GM12878 (cell line): ENCODE measurements at regions not wholly inside any gene's neighbourhood (a gene's known extent, or its start where the extent isn't known, plus 50 kb on each side); places are given as distances from the start of the nearest gene placed in this dataset.

Experiments used
- ATAC-seq: fragments of 200-7000 bp; cut with Tn5 transposase; 3 replicates; pipeline ENCODE4 v1.9.1; 2020; ENCODE audit warnings: mild to moderate bottlenecking, moderate library complexity
- BruUV-seq: library from RNA; stranded (reverse); fragments of 400-500 nt; replicated peaks from 2 replicates; lab custom pipeline; 2021; lab: Mats Ljungman, UMichigan
- CTCF ChIA-PET: fragments of 300-600 bp; sonication (Branson Sonifier 250); formaldehyde crosslinking; extraction: SDS; loops from one replicate; lab custom pipeline; 2021; ENCODE audit warnings: inconsistent platforms; lab: Yijun Ruan, JAX
- POLR2A ChIA-PET: fragments of 350-600 bp; formaldehyde crosslinking; extraction: SDS; loops from one replicate; lab custom pipeline; 2021; ENCODE audit warnings: inconsistent platforms; lab: Charles Lee
- RAD21 ChIA-PET: fragments of 300-600 bp; sonication (Branson Sonifier 250); formaldehyde crosslinking; loops from one replicate; lab custom pipeline; 2023; ENCODE audit warnings: antibody characterized with exemption; ENCODE audit not compliant: unreplicated experiment; lab: Charles Lee
- SMC1A ChIA-PET: fragments of 300-600 bp; sonication (Branson Sonifier 250); formaldehyde crosslinking; loops from one replicate; lab custom pipeline; 2023; ENCODE audit not compliant: unreplicated experiment, uncharacterized antibody; lab: Charles Lee
- DNase-seq: peaks from one replicate; pipeline ENCODE4 v3.0.0-alpha.2; 2011; ENCODE audit warnings: low read depth, low spot score
- FAIRE-seq: peaks from 3 replicates; lab custom pipeline; 2011; peaks lifted over from hg19 to GRCh38; lab: Jason Lieb, UNC
- H2AFZ ChIP-seq: 2 replicates; pipeline ENCODE4 v1.6.0; 2011; ENCODE audit warnings: low read depth, low read length, control low read depth; ENCODE audit not compliant: control insufficient read depth
- H3K27ac ChIP-seq: 2 replicates; pipeline ENCODE4 v1.5.1; 2011; ENCODE audit warnings: control low read depth; ENCODE audit not compliant: control insufficient read depth, insufficient read depth
- H3K27me3 ChIP-seq, 2 experiments: replicated peaks in 1 of 2; 2 replicates each; pipeline versions ENCODE4 v1.6.0 to v1.6.1; 2011; ENCODE audit warnings: low read length in 1 of 2; ENCODE audit not compliant: control insufficient read depth in 2 of 2, insufficient read depth in 2 of 2
- H3K36me3 ChIP-seq, 2 experiments: 2 replicates each; pipeline ENCODE4 v1.5.1; 2011; ENCODE audit warnings: low read length in 1 of 2; ENCODE audit not compliant: control insufficient read depth in 2 of 2, insufficient read depth in 2 of 2
- H3K4me1 ChIP-seq: 2 replicates; pipeline ENCODE4 v1.6.1; 2011; ENCODE audit warnings: mild to moderate bottlenecking, low read length, moderate library complexity, mixed read lengths; ENCODE audit not compliant: control insufficient read depth, insufficient read depth
- H3K4me2 ChIP-seq: 2 replicates; pipeline ENCODE4 v1.6.0; 2011; ENCODE audit warnings: control low read depth; ENCODE audit not compliant: control insufficient read depth, insufficient read depth
- H3K4me3 ChIP-seq: fragments of 200-600 bp; sonication (generic); 2 replicates; pipeline ENCODE4 v1.5.1; 2016
- H3K79me2 ChIP-seq: 2 replicates; pipeline ENCODE4 v1.6.0; 2011; ENCODE audit warnings: low read length; ENCODE audit not compliant: control insufficient read depth, insufficient read depth
- H3K9ac ChIP-seq: 2 replicates; pipeline ENCODE4 v1.8.0; 2011; ENCODE audit warnings: low read length, control low read depth, mixed read lengths; ENCODE audit not compliant: control insufficient read depth, insufficient read depth
- H3K9me3 ChIP-seq: replicated peaks from 3 replicates; pipeline ENCODE4 v1.5.1; 2011; ENCODE audit warnings: mild to moderate bottlenecking, low read length; ENCODE audit not compliant: control insufficient read depth, insufficient read depth
- H4K20me1 ChIP-seq: 2 replicates; pipeline ENCODE4 v1.6.0; 2011; ENCODE audit not compliant: control insufficient read depth, insufficient read depth
- BACH1 ChIP-seq: fragments of 450-650 bp; IDR thresholded peaks from 2 replicates; pipeline ENCODE4 v1.6.1; 2017; ENCODE audit warnings: mild to moderate bottlenecking, borderline replicate concordance
- BCLAF1 ChIP-seq: fragments of 450-650 bp; IDR thresholded peaks from 2 replicates; pipeline ENCODE4 v1.6.1; 2017; ENCODE audit warnings: antibody characterized with exemption, mild to moderate bottlenecking, moderate library complexity
- CEBPB ChIP-seq, 2 experiments: fragments of 150-350 bp in 1 of 2; IDR thresholded peaks; 2 replicates each; pipeline ENCODE4 v1.6.1; 2012 to 2014; ENCODE audit warnings: low read depth in 2 of 2, low read length in 2 of 2, borderline replicate concordance in 1 of 2, inconsistent platforms in 1 of 2
- IRF5 ChIP-seq: fragments of 450-650 bp; IDR thresholded peaks from 2 replicates; pipeline ENCODE4 v1.6.1; 2017; ENCODE audit warnings: borderline replicate concordance
- NBN ChIP-seq: fragments of 450-650 bp; IDR thresholded peaks from 2 replicates; pipeline ENCODE4 v1.6.1; 2016
- ZNF274 ChIP-seq: IDR thresholded peaks from one replicate; pipeline ENCODE4 v1.8.0; 2011; ENCODE audit not compliant: insufficient read length, insufficient read depth
- ZNF384 ChIP-seq: IDR thresholded peaks from 2 replicates; pipeline ENCODE4 v1.6.1; 2012; ENCODE audit warnings: low read depth, mild to moderate bottlenecking, low read length, improper control_type of control experiment, borderline replicate concordance
- WGBS: methylation state at CpG from one replicate; pipeline ENCODE4 v1.1.6; 2016; ENCODE audit warnings: low lambda C conversion rate; ENCODE audit not compliant: insufficient replicate concordance, insufficient coverage; ENCODE audit errors: missing lambda C conversion rate; 5-methylcytosine and 5-hydroxymethylcytosine counted together
- in situ Hi-C: fragments of 300-500 bp; cut with MboI; formaldehyde crosslinking; loops from 9 replicates; pipeline ENCODE4 v1.14.3; 2018; ENCODE audit warnings: mixed read lengths
- intact Hi-C: fragments of 100-400 bp; cut with micrococcal nuclease; formaldehyde crosslinking; loops from one replicate; pipeline ENCODE4 v1.14.2; 2022; ENCODE audit not compliant: unreplicated experiment
- TF ChIP-seq, protein P1 (sequence below): fragments of 450-650 bp; formaldehyde crosslinking; IDR thresholded peaks from 2 replicates; pipeline ENCODE4 v1.4.0; 2022; ENCODE audit warnings: mild to moderate bottlenecking, moderate library complexity
- TF ChIP-seq, protein P2 (sequence below): IDR thresholded peaks from 2 replicates; pipeline ENCODE4 v1.6.1; 2012; ENCODE audit warnings: mild to moderate bottlenecking, low read depth, low read length
- TF ChIP-seq, protein P3 (sequence below): fragments of 450-650 bp; IDR thresholded peaks from 2 replicates; pipeline ENCODE4 v1.6.1; 2014; ENCODE audit warnings: mild to moderate bottlenecking

DNA sequence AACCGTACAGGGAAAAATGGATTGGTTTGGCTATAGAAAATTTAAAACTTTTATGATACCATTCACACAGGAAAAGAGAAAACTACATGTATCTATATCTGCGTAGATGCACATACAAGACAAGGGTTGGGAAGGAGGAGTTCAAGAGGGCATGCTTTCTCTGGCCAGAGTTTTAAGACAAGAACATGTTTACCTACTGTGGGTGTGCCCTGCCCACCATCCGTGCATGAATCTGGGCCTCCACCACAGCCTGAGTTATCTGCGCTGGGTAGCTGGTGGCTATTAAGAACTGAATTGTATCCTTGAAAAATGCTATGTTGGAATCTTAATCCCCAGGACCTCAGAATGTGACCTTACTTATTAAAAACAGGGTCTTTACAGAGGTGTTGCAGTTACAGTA, 151.6 kb downstream of the AASDH start (continued):
- TF ChIP-seq, protein P1, sequence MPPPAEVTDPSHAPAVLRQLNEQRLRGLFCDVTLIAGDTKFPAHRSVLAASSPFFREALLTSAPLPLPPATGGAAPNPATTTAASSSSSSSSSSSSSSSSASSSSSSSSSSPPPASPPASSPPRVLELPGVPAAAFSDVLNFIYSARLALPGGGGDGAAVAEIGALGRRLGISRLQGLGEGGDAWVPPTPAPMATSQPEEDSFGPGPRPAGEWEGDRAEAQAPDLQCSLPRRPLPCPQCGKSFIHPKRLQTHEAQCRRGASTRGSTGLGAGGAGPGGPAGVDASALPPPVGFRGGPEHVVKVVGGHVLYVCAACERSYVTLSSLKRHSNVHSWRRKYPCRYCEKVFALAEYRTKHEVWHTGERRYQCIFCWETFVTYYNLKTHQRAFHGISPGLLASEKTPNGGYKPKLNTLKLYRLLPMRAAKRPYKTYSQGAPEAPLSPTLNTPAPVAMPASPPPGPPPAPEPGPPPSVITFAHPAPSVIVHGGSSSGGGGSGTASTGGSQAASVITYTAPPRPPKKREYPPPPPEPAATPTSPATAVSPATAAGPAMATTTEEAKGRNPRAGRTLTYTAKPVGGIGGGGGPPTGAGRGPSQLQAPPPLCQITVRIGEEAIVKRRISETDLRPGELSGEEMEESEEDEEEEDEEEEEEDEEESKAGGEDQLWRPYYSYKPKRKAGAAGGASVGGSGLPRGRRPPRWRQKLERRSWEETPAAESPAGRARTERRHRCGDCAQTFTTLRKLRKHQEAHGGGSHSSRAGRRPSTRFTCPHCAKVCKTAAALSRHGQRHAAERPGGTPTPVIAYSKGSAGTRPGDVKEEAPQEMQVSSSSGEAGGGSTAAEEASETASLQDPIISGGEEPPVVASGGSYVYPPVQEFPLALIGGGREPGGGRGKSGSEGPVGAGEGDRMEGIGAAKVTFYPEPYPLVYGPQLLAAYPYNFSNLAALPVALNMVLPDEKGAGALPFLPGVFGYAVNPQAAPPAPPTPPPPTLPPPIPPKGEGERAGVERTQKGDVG (CRISPR knock-in tag), result no peak

DNA sequence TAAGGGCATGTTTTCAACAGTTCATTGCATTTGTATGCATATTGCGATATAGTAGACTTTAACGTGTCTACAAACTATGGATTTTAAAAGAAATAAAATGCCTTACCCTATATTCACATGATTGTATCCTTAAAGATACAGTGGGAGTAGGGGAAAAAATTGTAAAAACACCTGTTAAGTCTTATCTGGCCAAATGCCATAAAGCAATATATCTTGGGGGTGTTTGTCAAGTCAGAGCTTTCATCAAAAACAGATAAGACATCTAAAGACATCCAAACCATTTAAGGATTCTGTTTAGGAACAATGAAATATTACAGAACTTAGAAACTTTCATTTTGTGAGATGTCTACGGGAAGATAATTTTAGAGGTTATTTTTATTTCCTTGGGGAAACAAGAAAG, 152.3 kb downstream of the AASDH start:
- Histone ChIP-seq H3K36me3 (no peaks in the 10 kb centered on the region), H3K9me3 (no peaks in the 10 kb centered on the region), H4K20me1 (no peaks in the 10 kb centered on the region), H3K4me3 (no peak overlapping the region), H3K9ac (no peak overlapping the region), H3K79me2 (no peaks in the 10 kb centered on the region), H3K27ac (no peak overlapping the region), H3K4me2 (no peak overlapping the region), H3K4me1 (no peaks in the 10 kb centered on the region), H3K27me3 (no peaks in the 10 kb centered on the region; a peak in 1 of 4 replicates), H2AFZ (no peak overlapping the region)
- in situ Hi-C loops, result no loop called here
- intact Hi-C loops, result no loop called here
- BruUV-seq, result no TSS peak
- DNase-seq (no peak), ATAC-seq (no peak), FAIRE-seq (no peak)
- WGBS, result 95% methylated on average over 3 of the region's 3 CpGs
- ChIA-PET CTCF (interaction anchor here (0.6 to 1.1 kb wide), 2 partner anchors 287 to 1664 kb away, joined by 4 read pairs; partner anchors contain the start of gene CEP135), POLR2A (no interaction called here), RAD21 (no interaction called here), SMC1A (no interaction called here)
- no peak for TF ChIP-seq NBN
- TF ChIP-seq BACH1, result no peak
- no peak for TF ChIP-seq BCLAF1
- no peak for TF ChIP-seq IRF5
- TF ChIP-seq, protein P2, sequence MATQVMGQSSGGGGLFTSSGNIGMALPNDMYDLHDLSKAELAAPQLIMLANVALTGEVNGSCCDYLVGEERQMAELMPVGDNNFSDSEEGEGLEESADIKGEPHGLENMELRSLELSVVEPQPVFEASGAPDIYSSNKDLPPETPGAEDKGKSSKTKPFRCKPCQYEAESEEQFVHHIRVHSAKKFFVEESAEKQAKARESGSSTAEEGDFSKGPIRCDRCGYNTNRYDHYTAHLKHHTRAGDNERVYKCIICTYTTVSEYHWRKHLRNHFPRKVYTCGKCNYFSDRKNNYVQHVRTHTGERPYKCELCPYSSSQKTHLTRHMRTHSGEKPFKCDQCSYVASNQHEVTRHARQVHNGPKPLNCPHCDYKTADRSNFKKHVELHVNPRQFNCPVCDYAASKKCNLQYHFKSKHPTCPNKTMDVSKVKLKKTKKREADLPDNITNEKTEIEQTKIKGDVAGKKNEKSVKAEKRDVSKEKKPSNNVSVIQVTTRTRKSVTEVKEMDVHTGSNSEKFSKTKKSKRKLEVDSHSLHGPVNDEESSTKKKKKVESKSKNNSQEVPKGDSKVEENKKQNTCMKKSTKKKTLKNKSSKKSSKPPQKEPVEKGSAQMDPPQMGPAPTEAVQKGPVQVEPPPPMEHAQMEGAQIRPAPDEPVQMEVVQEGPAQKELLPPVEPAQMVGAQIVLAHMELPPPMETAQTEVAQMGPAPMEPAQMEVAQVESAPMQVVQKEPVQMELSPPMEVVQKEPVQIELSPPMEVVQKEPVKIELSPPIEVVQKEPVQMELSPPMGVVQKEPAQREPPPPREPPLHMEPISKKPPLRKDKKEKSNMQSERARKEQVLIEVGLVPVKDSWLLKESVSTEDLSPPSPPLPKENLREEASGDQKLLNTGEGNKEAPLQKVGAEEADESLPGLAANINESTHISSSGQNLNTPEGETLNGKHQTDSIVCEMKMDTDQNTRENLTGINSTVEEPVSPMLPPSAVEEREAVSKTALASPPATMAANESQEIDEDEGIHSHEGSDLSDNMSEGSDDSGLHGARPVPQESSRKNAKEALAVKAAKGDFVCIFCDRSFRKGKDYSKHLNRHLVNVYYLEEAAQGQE, result no peak
- TF ChIP-seq, protein P3, sequence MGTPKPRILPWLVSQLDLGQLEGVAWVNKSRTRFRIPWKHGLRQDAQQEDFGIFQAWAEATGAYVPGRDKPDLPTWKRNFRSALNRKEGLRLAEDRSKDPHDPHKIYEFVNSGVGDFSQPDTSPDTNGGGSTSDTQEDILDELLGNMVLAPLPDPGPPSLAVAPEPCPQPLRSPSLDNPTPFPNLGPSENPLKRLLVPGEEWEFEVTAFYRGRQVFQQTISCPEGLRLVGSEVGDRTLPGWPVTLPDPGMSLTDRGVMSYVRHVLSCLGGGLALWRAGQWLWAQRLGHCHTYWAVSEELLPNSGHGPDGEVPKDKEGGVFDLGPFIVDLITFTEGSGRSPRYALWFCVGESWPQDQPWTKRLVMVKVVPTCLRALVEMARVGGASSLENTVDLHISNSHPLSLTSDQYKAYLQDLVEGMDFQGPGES, result no peak
- TF ChIP-seq ZNF274, result no peak
- no peak for TF ChIP-seq CEBPB (IDR thresholded peaks at IDR 0.05; ENCODE audit: borderline replicate concordance in 1 of 2, low read depth in 2 of 2, low read length in 2 of 2)
- no peak for TF ChIP-seq ZNF384
